ENCODE measurements at regions not wholly inside any gene's neighbourhood (a gene's known extent, or its start where the extent isn't known, plus 50 kb on each side); places are given as distances from the start of the nearest gene placed in this dataset.

- intact Hi-C loops (cut with DNase I), result no loop called here
- H3K9me3 ChIP-seq, result peaks cover 0 to 7% (median 0%) of the 10 kb centered on the region in 12 donors
- WGBS, 4 donors, result 67 to 90% (median 86%) methylated on average over 3 of the region's 3 CpGs
- H3K4me3 ChIP-seq, result no peak overlapping the region
- DNase-seq, result no peak
- TF ChIP-seq POLR2A (IDR thresholded peaks at IDR 0.05) (no peak), CTCF (IDR thresholded peaks at IDR 0.05) (no peak)
- no peaks in the 10 kb centered on the region for H3K36me3 ChIP-seq
- H3K4me1 ChIP-seq, result no peaks in the 10 kb centered on the region
- H3K27me3 ChIP-seq, result no peaks in the 10 kb centered on the region
- ATAC-seq, result no peak
- no peak overlapping the region for H3K27ac ChIP-seq
These were observed 240.4 kb downstream of the MBD2 start for GRCh38 chr18:53984021-53984420.

GRCh38 chr18:53971331-53971730, 253.1 kb downstream of the MBD2 start:
- Histone ChIP-seq H3K27ac (no peak overlapping the region), H3K9me3 (peaks cover 0 to 26% (median 0%) of the 10 kb centered on the region in 12 donors), H3K27me3 (no peaks in the 10 kb centered on the region), H3K4me1 (no peaks in the 10 kb centered on the region), H3K4me3 (no peak overlapping the region), H3K36me3 (no peaks in the 10 kb centered on the region)
- TF ChIP-seq CTCF (IDR thresholded peaks at IDR 0.05) (no peak), POLR2A (IDR thresholded peaks at IDR 0.05) (no peak)
- intact Hi-C loops (cut with DNase I), result no loop called here
- DNase-seq (no peak), ATAC-seq (no peak)
- 51 to 80% (median 69%) methylated on average over 1 of the region's 1 CpG for WGBS, 4 donors

GRCh38 chr18:53952700-53953099, 271.8 kb downstream of the MBD2 start:
- intact Hi-C loops (cut with DNase I), result no loop called here
- Histone ChIP-seq H3K36me3 (no peaks in the 10 kb centered on the region), H3K9me3 (no peaks in the 10 kb centered on the region), H3K4me3 (no peak overlapping the region), H3K27ac (no peak overlapping the region), H3K4me1 (no peaks in the 10 kb centered on the region), H3K27me3 (no peaks in the 10 kb centered on the region)
- no peak for TF ChIP-seq CTCF (IDR thresholded peaks at IDR 0.05)
- no peak for TF ChIP-seq POLR2A (IDR thresholded peaks at IDR 0.05)
- ATAC-seq, result no peak
- no peak for DNase-seq
- WGBS, 4 donors, result 91 to 96% (median 92%) methylated on average over 3 of the region's 3 CpGs

- 44 to 80% (median 66%) methylated on average over 1 of the region's 1 CpG for WGBS, 4 donors
- intact Hi-C loops (cut with DNase I), result no loop called here
- no peak for TF ChIP-seq CTCF (IDR thresholded peaks at IDR 0.05)
- no peak for TF ChIP-seq POLR2A (IDR thresholded peaks at IDR 0.05)
- ATAC-seq (no peak), DNase-seq (no peak)
- Histone ChIP-seq H3K4me1 (no peaks in the 10 kb centered on the region), H3K27ac (no peak overlapping the region), H3K9me3 (no peaks in the 10 kb centered on the region), H3K4me3 (no peak overlapping the region), H3K36me3 (no peaks in the 10 kb centered on the region), H3K27me3 (no peaks in the 10 kb centered on the region)
These were observed 273.9 kb downstream of the MBD2 start for GRCh38 chr18:53950545-53950944.
